Thoracic aorta (tissue), 2 donors: ENCODE measurements at regions not wholly inside any gene's neighbourhood (a gene's known extent, or its start where the extent isn't known, plus 50 kb on each side); places are given as distances from the start of the nearest gene placed in this dataset.

Experiments
- ATAC-seq: fragments of 150-250 bp; one replicate; pipeline ENCODE4 v1.8.0; 2017; ENCODE audit warnings: low read depth; ENCODE audit not compliant: insufficient number of reproducible peaks, low FRiP score
- DNase-seq: peaks from one replicate; pipeline ENCODE4 v3.0.0-alpha.2; 2020; ENCODE audit warnings: low spot score
- H3K27ac ChIP-seq, 2 donors: fragments of 200-600 bp; sonication (generic); 1 replicate in 1 of 2; 2 replicates in 1 of 2; pipeline ENCODE4 v1.5.1; 2016; ENCODE audit warnings: mild to moderate bottlenecking in 2 of 2, moderate library complexity in 2 of 2
- H3K27me3 ChIP-seq: fragments of 200-600 bp; sonication (generic); replicated peaks from 2 replicates; pipeline ENCODE4 v1.6.0; 2016; ENCODE audit warnings: mild to moderate bottlenecking; ENCODE audit not compliant: insufficient read depth
- H3K36me3 ChIP-seq: fragments of 200-600 bp; sonication (generic); one replicate; pipeline ENCODE4 v1.5.1; 2016
- H3K4me1 ChIP-seq, 2 donors: fragments of 200-600 bp; sonication (generic); 1 replicate in 1 of 2; 2 replicates in 1 of 2; pipeline versions ENCODE4 v1.5.1 to v1.6.0; 2016; ENCODE audit warnings: low read depth in 2 of 2, mild to moderate bottlenecking in 1 of 2; ENCODE audit not compliant: control insufficient read depth in 1 of 2
- H3K4me3 ChIP-seq: fragments of 200-600 bp; sonication (generic); 2 replicates; pipeline ENCODE4 v1.5.1; 2016; ENCODE audit warnings: mild to moderate bottlenecking
- H3K9me3 ChIP-seq: fragments of 200-600 bp; sonication (generic); 2 replicates; pipeline ENCODE4 v1.5.1; 2016
- TF ChIP-seq, protein P1 (sequence below): fragments of 200-600 bp; sonication (generic); IDR thresholded peaks from one replicate; pipeline ENCODE4 v1.5.1; 2019; ENCODE audit warnings: antibody characterized with exemption

DNA sequence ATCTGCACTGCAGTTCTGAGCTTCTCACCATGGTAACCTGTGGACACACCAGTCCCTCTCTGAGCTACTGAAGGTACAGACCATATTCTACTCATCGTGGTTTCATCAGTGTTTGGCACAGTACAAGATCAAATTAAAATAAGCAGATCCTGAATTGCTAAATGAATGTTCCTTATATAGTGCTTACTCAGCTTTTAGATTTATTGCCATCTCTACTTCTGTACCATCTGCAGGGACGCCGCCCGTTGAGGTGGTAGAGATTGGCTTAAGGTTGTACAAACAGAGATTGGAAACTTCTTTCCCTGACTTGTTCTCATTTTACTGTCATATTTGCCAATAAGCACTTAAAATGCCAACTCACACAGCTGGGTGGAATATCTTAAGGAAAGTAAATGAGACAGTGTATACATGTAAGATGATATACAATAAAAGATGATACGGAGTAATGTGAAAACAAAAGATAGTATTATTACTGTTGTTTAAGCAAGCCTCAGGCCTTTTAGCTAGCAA, 223.4 kb upstream of the FOXQ1 start:
- no peak overlapping the region for H3K27ac ChIP-seq

GRCh38 chr6:1087154-1087843, 224.6 kb upstream of the FOXQ1 start:
- ATAC-seq = no peak
- TF ChIP-seq, protein P1, sequence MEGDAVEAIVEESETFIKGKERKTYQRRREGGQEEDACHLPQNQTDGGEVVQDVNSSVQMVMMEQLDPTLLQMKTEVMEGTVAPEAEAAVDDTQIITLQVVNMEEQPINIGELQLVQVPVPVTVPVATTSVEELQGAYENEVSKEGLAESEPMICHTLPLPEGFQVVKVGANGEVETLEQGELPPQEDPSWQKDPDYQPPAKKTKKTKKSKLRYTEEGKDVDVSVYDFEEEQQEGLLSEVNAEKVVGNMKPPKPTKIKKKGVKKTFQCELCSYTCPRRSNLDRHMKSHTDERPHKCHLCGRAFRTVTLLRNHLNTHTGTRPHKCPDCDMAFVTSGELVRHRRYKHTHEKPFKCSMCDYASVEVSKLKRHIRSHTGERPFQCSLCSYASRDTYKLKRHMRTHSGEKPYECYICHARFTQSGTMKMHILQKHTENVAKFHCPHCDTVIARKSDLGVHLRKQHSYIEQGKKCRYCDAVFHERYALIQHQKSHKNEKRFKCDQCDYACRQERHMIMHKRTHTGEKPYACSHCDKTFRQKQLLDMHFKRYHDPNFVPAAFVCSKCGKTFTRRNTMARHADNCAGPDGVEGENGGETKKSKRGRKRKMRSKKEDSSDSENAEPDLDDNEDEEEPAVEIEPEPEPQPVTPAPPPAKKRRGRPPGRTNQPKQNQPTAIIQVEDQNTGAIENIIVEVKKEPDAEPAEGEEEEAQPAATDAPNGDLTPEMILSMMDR = no peak
- Histone ChIP-seq H3K27ac (no peak overlapping the region), H3K36me3 (no peaks in the 10 kb centered on the region), H3K4me1 (no peaks in the 10 kb centered on the region), H3K4me3 (no peak overlapping the region), H3K27me3 (no peaks in the 10 kb centered on the region), H3K9me3 (no peaks in the 10 kb centered on the region)
- DNase-seq = no peak

More for the DNA sequence above, 223.4 kb upstream of the FOXQ1 start:
- no peak for ATAC-seq
- no peaks in the 10 kb centered on the region for H3K27me3 ChIP-seq
- no peaks in the 10 kb centered on the region for H3K4me1 ChIP-seq
- no peak for DNase-seq
- TF ChIP-seq, protein P1 = no peak
- H3K9me3 ChIP-seq = no peaks in the 10 kb centered on the region
- no peaks in the 10 kb centered on the region for H3K36me3 ChIP-seq
- H3K4me3 ChIP-seq = no peak overlapping the region

DNA sequence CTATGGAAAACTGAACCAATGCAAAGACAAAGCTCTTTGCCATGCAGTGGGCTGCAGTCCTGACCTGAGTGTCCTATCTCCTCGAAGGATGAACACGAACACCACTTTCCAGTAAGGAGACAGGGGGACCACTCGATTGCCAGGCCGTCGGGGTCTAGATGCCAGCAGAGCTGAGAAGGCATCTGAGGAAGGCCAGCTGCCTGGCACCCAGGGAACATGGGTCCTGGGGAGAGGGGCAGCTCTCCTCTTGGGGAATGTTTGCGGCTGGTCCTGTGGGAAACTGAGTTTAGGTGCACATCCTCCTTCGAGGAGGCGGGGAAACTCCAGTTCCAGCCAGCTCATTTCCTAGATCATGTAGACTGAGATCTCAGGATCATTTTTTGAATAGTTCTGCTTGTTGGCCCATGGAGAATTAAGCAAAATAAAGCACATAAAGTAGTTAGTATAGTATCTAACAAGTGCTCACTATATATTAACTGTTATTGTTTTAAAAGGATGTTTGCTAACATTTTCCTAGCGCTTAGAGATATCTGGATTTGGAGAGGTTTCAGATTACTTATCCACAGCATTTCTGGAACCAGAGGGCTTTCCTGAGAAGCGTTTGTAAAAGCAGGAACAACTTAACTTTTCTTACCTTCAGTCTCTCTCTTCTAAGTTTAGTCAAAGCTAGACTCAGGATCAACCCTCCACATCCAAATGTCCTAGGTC, 225.3 kb upstream of the FOXQ1 start:
- no peaks in the 10 kb centered on the region for H3K9me3 ChIP-seq
- ATAC-seq (no peak), DNase-seq (no peak)

GRCh38 chr6:1082285-1082935, 229.5 kb upstream of the FOXQ1 start:
- Histone ChIP-seq H3K36me3 (no peaks in the 10 kb centered on the region), H3K4me1 (no peaks in the 10 kb centered on the region), H3K9me3 (no peaks in the 10 kb centered on the region), H3K4me3 (no peak overlapping the region), H3K27me3 (no peaks in the 10 kb centered on the region), H3K27ac (no peak overlapping the region)
- ATAC-seq (no peak), DNase-seq (no peak)
- TF ChIP-seq, protein P1 = no peak

More for the DNA sequence above, 225.3 kb upstream of the FOXQ1 start:
- Histone ChIP-seq H3K27me3 (no peaks in the 10 kb centered on the region), H3K4me3 (no peak overlapping the region), H3K27ac (no peak overlapping the region), H3K36me3 (no peaks in the 10 kb centered on the region), H3K4me1 (no peaks in the 10 kb centered on the region)
- TF ChIP-seq, protein P1 = no peak
